T-helper 2 cell (primary cell): ENCODE measurements at regions not wholly inside any gene's neighbourhood (a gene's known extent, or its start where the extent isn't known, plus 50 kb on each side); places are given as distances from the start of the nearest gene placed in this dataset.

Experiments used
- DNase-seq, 5 experiments: peaks; one replicate each; pipeline versions ENCODE4 v3.0.0 to v3.0.0-alpha.2; 2012 to 2022

DNA sequence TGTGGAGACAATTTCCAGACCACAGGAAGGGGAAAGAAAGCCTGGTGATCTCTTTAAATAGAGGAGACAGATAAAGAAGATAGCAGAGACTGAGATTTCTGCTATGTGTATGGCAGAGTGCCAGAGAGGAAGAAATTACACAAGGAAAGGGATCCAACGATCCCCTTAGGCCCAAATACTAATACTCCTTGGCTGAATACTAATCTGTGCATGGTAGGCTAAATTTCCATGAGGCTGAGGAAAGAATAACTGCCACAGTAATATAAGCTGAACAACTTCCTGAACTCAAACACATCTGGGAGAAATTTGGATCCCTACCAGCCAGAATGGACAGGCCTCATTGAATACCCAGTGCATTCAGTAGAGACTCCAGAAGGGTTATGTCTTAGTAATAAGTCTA is 83.3 kb upstream of the TNFAIP3 start:
- DNase-seq, result no peak

DNA sequence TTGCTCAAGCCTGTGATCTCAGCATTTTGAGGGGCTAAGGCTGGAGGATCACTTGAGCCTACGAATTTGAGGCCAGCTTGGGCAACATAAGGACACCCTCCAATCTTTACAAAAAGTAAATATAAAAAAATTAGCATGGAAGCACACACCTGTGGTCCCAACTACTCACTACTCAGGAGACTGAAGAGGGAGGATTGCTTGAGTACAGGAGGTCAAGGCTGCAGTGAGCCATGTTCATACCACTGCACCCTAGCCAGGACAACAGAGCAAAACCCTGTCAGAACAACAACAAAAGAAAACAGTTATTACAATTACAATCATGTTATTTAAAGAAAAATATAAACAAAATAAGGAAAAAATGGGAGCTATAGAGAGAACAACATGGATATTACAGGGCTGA is 82.5 kb upstream of the TNFAIP3 start:
- DNase-seq, result no peak

DNA sequence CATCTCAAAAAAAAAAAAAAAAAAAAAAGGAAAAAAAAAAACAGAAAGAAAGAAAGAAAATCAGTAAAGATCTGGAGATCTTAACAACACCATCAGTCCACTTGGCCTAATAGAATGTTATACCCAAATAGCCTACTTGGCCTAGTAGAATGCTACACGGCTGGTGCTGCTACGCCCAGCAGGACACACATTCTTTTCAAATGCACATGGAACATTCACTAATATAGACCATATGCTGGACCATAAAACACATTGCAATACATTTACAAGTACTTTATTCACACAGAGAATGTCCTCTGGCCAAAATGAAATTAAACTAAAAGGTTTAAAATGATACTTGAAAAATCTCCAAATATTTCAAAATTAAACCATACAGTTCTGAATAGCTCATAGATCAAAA is 80.0 kb upstream of the TNFAIP3 start:
- no peak for DNase-seq

DNA sequence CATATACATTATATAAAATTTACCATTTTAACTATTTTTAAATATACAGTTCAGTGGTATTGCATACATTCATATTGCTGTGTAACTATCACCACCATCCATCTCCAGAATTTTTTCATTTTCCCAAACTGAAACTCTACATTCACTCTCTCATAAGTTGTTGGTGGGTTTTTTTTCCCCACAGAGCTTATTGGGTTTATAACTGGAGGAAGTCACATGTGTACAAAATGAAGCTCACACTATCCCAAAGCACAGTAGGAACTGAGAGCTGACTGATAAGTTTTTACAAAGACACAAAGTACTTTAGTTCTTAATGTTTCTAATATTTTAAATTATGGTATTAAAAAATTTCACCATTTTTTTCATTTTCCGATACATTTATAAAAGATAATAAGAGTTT is 78.8 kb upstream of the TNFAIP3 start:
- DNase-seq, result no peak

DNA sequence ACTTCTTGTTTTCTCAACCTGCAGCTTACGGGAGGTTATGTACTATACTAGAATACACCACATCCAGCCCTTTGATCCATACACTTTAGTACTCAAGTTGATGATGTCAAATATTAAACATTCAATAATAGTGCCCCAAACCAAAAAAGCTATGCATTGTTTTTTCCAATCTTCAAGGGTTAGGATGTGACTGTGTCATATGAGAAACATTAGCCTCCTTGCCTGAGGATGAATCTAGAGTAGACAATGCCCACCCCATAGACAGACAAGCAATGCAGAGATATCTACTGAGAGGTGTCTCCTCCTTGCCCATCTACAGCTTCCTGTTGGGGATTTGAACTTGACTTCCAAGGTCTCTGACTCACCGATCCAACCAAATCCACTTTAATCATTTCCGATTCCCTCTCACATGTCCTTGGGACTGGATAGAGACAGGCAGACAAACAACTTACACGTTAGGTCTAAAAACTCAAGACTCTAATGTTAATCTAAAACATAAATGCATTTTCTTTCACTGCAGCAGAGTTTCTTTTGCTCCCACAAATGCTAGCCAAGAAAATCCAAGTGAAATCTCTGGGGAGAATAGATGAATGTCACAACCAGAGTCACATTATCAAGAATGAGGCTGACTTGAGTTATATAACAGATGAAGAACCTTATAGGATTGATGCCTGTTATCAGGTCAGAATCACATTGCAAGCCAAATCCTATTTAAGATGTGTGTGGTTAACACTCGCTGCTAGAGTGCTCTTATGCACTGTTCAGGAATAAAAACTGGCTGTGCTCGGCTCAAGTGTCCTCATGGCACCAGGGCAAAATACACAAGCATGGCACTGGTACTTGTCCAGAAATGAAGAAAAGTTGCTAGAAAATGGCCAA is 75.5 kb upstream of the TNFAIP3 start:
- DNase-seq, result peak in 1 of 5 experiments; percentile 58

DNA sequence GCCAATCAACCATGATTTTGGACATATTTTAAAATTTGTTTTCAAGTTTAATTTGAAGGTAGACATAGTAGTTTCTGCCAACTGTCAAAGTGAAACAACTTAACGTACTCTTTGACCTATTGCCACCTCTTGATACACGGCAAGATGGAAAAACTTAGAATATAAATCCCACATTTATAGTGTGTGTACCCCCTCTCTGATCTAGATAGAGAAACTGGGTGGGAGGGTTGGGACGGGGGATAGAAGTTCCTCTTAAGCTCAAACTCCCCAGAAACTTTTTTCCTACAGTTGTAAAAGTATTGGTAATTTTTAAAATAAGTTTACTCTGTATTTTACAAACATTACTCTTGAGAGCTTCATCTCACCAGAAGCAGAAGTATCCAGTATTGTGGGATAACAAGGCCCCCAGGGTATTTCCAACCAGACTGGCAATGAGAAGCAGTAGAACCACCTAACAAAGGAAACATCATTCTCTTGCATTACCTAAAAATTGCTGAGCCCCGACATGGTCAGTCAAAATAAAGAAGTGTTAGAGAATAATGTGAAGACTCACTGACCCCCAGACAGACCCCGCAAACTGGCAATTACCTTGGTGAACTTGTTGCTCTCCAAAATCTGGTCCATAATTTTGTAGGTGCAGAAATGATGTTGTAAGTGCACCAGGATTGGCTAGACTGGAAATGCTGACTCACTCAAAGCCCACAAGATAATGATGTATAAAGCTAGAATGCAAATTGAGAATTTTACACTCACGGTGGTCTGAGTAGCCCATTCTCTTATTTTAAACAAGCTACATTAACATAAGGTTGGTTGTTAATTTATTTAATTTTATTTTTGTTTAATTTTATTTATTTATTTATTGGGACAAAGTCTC is 74.7 kb upstream of the TNFAIP3 start:
- peak in 1 of 5 experiments; percentile 75 for DNase-seq

DNA sequence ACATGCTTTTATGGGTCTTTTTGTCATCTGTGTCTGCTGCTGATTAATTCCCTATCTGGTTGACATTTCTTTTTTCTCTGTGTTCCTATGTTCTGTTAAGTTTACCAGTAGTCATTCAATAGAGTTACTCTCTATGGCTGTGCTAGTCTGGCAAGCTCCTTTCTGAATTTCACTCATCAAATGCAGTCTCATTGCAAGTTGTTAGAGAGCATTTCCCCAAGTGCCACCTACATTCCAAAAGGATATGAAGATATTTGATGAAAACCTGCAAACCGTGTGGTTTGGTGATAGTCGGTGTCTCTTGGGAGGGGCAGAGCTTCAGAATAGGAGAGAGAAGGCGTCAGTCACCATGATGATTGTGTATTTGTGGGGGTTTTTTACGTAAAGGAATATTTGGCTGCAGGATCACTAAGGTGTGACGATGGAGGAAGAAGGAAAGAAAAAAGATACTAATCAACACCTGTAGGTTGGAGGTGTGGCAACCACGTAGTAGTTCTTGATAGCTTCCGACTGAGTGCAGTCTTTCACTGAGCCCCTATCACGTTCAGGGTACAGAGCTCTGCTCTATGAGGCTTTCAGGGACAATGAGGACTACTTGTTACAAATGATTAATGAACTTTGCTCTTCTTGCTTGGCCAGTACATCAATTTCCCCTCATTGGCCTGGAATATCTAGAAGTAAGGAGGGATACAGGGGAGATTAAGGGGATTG is 73.1 kb upstream of the TNFAIP3 start:
- DNase-seq, result no peak

DNA sequence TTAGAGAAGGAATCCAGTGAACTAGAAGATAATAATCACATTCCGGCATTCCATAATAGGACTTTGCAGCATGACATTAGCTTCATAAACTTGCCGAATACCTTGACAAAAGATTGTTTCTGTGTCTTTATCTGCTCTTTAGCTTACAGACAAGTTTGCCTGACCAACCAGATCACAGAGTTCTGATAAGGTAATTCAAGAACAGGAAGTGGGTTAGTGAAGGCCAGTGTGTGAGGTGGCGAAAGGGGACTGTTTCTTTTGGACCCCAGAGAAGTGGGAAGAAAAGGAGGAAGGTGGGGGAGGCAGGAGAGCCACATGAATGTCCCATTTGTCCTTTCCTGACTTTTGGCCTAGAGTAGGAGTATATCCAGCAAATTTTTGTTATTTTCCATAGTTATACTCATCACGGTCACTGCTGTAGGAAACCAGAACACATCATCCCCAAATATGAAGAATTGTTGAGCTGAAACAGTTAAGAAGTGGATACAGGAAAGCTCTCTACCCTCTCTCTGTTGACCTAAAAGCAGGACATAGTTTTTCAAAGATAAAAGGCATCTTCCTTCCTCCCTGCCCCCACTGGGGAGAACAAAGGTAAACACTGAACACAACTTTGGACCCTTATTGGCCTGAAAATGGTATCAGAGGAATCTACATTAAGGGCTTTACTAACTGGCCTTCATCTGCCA is 72.4 kb upstream of the TNFAIP3 start:
- DNase-seq, result peak in 1 of 5 experiments; percentile 38

DNA sequence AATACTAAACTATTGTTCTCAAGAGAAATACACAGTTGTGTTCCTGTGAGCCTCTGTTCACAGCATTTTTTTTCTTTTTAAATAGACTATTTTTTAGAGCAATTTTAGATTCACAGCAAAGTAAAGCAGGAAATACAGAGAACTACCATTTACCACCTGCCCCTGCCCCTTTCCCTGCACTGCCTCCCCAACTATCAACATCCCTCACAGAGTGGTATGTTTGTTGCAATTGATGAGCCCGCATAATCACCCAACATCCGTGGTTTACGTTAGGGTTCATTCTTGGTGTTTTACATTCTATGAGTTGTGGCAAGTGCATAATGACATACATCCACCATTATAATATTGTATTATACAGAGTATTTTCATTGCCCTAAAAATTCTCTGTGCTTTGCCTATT is 71.6 kb upstream of the TNFAIP3 start:
- no peak for DNase-seq

DNA sequence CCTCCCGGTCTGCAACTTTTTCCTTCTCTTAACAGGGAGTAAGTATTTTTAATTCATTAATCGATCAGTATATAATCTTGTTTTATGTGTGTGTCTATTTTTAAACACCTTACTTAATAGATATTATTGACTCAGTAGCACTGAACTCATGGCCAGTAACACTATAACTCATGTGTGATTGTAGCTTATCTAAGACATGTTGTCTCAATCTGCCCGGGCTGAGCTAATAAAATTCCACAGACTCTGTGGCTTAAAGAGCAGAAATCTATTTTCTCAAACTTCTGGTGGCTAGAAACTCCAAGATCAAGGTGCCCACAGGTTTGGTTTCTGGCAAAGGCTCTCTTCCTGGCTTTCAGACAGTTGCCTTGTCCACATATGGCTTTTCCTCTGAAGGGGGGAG is 68.8 kb upstream of the TNFAIP3 start:
- no peak for DNase-seq

DNA sequence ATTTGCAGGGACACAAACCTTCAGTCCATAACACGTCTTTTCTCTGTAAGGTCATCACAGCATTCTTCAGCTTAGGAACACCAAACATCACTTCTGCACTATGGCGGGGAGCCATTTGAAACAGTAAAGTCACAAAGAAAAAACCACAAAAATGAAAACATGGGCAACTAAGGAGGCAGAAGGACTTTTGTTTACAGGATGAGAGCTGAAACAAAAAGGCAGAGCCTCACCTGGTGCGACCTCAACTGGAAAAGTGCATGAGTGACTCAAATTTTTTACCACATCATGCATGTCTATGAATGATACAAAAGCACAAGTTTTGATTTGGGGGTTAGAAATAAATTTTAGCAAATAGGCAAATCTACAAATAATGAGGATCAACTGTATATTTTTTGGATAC is 68.2 kb upstream of the TNFAIP3 start:
- peak in 1 of 5 experiments; percentile 46 for DNase-seq

DNA sequence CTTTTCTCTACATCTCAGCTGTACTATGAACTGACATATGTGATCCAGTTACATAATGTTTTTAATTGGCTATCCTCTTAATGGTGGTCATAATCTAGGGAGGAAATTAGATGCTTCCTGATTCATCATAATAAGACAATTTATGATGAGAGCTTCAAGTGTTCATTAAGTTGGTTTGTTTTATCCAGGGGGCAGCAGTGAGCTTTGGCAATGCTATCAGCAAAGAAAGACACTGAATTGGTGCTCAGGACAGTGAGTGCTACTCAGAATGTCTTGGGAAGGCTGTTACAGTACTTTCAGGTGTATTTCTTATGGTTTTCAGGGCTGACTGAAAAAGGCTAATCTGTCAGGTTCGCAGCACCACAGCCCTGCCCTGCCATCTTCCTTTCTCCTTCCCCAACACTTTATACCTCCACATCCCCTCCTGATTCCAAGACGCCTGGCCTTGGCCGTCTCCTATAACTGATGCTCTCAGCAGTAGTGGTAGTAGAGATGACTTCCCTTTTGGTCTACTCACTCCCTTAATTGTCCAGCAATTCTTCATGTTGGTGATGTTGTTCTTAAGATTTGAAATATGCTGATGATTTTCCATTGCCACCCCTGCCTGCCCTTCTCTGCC is 67.0 kb upstream of the TNFAIP3 start:
- peak in 3 of 5 experiments; percentile 39 to 90 (median 64) for DNase-seq

DNA sequence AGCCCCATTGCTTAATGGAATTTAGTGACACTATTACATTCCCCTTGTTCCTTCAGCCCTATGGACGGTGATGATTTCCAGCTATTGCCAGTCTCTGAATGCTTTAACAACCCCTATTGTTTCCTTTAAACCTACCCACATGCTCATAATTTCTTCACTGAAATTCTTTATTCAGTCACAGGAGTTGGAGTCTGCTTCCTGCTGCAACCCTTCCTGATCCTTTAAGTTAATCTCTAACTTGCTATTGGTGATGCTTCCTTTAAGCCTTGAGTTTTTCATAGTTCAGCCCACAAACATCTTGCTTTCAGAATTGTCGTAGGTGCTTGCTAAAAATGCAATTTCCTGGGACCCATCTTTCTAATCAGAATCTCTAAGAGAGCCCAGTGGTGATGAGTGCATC is 66.3 kb upstream of the TNFAIP3 start:
- peak in 1 of 5 experiments; percentile 47 for DNase-seq

DNA sequence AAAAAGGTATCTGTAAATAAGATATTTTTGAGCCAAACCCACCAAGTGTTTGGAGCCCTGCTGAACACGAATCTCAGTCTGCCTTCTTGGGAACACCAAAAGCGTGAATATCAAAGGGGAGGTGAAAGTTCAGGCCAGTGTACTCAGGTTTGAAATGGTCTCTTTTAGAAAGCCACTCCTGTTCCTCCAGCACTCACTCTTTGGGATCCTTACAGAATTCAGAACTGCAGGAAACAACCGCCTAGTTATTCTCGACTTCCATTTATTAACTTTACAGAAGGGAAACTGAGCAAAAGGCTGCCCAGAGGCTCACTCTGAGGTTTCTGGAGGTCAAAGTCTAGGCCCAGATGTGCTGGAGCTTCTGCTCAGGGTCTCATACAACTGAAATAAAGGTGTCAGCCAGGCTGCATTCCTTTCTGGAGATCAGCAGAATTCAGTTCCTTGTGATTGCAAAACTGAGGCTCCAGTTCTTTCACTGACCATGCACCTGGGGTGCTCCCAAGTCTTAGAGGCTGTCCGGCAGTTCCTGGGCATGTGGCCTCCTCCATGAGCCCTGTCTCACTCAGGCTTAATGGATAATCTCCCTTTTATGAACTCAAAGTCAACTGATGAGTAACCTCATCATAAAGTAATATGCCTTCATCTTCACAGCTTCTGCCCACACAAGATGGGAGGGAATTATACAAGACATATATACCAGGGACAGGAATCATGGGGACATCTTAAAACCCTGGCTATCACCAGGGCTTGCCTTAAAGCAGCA is 65.5 kb upstream of the TNFAIP3 start:
- no peak for DNase-seq

DNA sequence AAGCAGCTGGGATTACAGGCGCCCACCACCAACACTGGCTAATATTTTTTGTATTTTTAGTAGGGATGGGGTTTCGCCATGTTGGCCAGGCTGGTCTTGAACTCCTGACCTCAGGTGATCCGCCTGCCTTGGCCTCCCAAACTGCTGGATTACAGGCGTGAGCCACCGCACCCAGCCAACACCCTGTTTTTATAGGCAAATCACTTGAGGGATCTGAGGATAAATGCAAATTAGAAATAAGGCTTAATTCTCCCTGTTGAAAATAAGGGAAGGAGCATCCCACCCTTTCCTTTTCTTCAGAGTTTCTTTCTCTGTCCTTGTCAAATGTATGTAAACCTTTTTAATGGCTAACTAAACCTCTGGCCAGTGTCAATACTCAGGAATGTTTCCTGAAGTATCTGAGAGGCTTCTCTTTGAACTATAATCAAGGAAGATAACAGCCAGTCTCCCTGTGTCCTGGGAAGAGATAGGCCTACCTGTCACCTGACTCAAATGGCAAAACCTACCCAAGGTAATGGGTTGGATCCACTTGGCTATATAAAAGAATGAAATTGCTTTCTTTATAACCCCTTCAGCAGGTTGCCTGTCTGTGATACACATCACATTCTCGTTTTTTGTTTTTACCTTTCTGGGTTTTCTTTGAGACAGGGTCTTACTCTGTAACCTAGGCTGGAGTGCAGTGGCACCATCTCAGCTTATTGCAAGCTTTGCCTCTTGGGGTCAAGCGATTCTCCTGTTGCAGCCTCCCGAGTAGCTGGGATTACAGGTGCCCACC is 64.5 kb upstream of the TNFAIP3 start:
- DNase-seq, result no peak

DNA sequence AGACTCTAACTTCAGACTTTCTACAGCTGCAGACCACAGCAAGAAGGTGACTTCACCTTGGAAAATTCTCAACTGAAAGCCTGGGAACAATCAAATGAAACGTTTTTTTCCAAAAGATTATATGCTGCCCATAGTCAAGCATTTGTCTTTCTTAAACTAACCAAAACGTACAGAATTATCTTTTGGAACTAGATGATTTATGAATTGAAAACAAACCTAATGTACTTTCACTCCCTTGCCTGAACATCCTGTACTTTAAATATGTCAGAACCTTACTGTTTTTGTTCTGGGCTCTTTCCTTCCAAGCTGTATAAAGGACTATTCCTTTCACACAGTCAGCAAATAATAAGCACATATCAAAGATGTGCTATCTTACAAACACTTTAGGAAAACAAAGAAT is 62.4 kb upstream of the TNFAIP3 start:
- DNase-seq, result no peak

DNA sequence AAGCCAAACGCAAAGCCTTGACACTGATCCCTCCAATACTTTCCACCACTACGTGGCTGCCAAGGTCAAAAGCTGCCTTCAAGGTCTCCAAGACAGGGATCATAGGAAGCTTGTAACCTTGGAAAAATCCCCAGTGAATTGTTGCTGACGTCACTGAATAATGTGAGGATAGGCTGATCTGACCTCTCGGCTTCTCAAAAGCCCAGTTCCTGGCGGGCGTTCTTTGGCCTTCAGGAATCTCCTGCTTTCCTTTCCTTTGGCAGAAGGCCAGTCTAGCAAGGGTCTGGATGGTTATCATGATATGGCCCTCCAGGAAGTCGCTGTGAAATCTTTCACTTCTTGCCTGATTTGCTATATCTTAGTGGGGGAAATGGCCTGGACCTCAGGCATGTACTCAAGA is 61.4 kb upstream of the TNFAIP3 start:
- DNase-seq, result no peak

DNA sequence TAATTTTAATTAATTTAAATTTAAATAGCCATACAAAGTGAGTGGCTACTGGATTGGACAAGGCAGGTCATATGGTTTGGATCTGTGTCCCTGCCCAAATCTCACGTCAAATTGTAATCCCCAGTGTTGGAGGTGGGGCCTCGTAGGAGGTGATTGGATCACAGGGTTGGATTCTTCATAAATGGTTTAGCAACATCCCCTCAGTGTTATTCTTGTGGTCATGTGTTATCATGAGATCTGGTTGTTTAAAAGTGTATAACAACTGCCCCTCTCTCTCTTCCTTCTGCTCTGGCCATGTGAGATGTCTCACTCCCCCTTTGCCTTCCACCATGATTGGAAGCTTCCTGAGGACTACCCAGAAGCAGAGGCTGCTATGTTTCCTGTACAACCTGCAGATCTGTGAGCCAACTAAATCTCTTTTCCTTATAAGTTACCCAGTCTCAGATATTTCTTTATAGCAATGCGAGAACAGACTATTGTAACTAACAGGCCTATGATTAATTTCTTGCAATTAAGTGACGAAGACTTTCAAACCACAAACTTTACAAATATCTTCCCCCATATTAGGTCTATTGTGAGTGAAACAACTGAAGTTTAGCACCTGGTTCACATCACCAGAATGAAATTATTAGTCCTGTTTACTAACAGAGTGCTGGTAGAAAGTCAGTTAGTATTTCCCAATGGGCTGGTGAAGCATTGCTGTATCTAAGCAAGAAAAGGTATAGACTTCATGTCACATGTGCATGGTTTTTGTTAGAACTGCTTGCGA is 60.0 kb upstream of the TNFAIP3 start:
- DNase-seq, result no peak

DNA sequence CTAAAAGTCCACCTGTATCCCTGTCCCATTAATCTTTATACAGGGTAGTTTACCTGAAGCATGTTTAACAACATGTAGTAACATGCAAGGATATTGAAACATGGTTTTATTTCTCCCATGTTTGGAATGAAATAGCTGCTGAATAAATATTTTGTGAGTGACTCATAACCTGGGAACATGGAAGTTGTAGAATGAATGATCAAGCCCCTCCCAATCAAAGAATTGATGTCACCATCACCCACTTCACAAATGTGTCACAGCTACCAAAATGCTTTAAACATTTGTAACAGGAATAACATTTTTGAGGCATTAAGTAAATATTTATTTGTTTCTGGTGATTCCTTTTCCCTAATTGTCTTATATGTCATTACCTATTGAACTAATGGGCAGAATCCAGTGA is 58.9 kb upstream of the TNFAIP3 start:
- no peak for DNase-seq
